ENCODE measurements at regions not wholly inside any gene's neighbourhood (a gene's known extent, or its start where the extent isn't known, plus 50 kb on each side); places are given as distances from the start of the nearest gene placed in this dataset.
A peak's percentile ranks its signal among the peaks of the same experiment; 100 is the strongest.

DNA sequence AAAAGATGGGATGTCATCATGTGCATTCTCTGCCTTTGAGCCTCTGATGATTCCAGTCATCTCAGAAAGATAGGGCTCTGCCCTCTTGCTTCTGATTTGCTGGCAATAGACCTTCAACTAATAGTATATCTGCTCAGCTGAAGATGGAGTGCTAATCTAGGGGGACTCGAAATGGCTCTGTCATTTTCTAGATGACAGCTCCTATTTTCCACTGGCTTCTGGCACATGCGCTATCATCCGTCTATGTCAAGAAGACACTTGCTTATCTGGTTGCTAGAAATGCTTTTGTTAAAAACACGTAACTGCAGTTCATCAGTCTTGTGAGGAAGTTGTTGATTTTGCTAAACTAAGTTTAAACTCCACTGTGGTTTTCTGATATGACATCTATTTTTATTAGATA is 265.5 kb upstream of the ZNF608 start:
- H3K36me3 ChIP-seq, result no peaks in the 10 kb centered on the region
- H3K9me3 ChIP-seq (ENCODE audit: low read depth), result no peaks in the 10 kb centered on the region
- H3F3A ChIP-seq (ENCODE audit: low read depth), result peaks cover 11% of the 10 kb centered on the region
- no peak overlapping the region for H3K4me3 ChIP-seq
- no peaks in the 10 kb centered on the region for H4K20me1 ChIP-seq (ENCODE audit: low read depth)
- H3K4me1 ChIP-seq, result peaks cover 16% of the 10 kb centered on the region
- TF ChIP-seq, protein P1, sequence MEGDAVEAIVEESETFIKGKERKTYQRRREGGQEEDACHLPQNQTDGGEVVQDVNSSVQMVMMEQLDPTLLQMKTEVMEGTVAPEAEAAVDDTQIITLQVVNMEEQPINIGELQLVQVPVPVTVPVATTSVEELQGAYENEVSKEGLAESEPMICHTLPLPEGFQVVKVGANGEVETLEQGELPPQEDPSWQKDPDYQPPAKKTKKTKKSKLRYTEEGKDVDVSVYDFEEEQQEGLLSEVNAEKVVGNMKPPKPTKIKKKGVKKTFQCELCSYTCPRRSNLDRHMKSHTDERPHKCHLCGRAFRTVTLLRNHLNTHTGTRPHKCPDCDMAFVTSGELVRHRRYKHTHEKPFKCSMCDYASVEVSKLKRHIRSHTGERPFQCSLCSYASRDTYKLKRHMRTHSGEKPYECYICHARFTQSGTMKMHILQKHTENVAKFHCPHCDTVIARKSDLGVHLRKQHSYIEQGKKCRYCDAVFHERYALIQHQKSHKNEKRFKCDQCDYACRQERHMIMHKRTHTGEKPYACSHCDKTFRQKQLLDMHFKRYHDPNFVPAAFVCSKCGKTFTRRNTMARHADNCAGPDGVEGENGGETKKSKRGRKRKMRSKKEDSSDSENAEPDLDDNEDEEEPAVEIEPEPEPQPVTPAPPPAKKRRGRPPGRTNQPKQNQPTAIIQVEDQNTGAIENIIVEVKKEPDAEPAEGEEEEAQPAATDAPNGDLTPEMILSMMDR (IDR thresholded peaks at IDR 0.05), result no peak
- no peak for TF ChIP-seq EZH2phosphoT487 (IDR thresholded peaks at IDR 0.05)
- no peak for TF ChIP-seq EZH2 (IDR thresholded peaks at IDR 0.05)
- H3K27me3 Mint-ChIP-seq (ENCODE audit: insufficient read depth, low read depth), result no peaks in the 10 kb centered on the region
- peaks cover 3% of the 10 kb centered on the region for H3K9me3 Mint-ChIP-seq
- H3K36me3 Mint-ChIP-seq, result peaks cover 5% of the 10 kb centered on the region
- H3K4me2 ChIP-seq, result no peak overlapping the region
- no peak overlapping the region for H3K9ac ChIP-seq
- H3K27ac ChIP-seq, result no peak overlapping the region
- no peak overlapping the region for H3K27ac Mint-ChIP-seq
- DNase-seq (ENCODE audit: low spot score), result no peak
- peaks cover 62% of the 10 kb centered on the region for H3K4me1 Mint-ChIP-seq
- H2AFZ ChIP-seq (replicated peaks), result no peak overlapping the region
- H3K27me3 ChIP-seq, result no peaks in the 10 kb centered on the region
- no peaks in the 10 kb centered on the region for H3K79me2 ChIP-seq (ENCODE audit: low read depth)
- no peak overlapping the region for H3K4me3 Mint-ChIP-seq

DNA sequence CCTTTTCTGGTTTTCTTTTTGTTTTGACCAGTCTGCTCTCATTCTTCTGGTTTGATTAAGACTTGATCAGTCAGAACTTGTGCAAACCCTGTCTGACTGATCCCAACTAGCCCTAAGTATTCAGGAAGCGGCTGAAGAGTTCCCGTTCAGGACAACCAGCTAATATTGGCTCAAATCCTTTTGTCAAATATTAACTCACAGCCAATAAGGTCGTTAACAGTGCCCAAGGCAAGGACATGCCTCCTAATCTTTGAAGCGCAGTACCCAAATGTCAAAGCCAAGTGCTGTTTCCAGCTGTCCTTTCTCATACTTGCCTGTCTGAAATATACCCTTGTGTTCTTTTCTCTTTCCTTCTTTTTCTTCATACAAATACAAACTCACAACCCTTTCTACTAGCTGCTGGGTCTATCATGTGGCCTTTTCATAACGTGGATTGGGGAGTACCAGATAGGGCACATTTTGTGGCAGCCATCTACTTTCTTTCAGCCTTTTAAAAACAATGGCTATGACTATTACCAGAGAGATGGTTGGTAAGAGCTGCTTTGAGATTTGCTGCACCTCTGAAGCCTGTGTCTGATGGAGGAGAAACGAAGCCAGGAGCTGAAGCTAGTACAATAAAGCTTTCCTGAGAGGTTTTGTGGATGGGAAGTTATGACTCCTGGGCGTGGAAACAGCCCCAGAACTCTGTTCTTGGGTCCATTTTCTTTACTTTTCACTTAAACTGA is 266.4 kb upstream of the ZNF608 start:
- no peak for DNase-seq (ENCODE audit: low spot score)
- Histone ChIP-seq H3K36me3 (no peaks in the 10 kb centered on the region), H3K9me3 (ENCODE audit: low read depth) (no peaks in the 10 kb centered on the region), H3K4me3 (no peak overlapping the region), H3K27ac (no peak overlapping the region), H3K4me1 (peaks cover 12% of the 10 kb centered on the region), H4K20me1 (ENCODE audit: low read depth) (no peaks in the 10 kb centered on the region), H3K9ac (no peak overlapping the region), H3K27me3 (no peaks in the 10 kb centered on the region), H3K79me2 (ENCODE audit: low read depth) (no peaks in the 10 kb centered on the region), H3K4me2 (no peak overlapping the region), H3F3A (ENCODE audit: low read depth) (peaks cover 2% of the 10 kb centered on the region), H2AFZ (replicated peaks) (peak overlapping the region; percentile 21)
- peaks cover 5% of the 10 kb centered on the region for H3K36me3 Mint-ChIP-seq
- H3K4me1 Mint-ChIP-seq, result peaks cover 62% of the 10 kb centered on the region
- peak overlapping the region; percentile 20 for H3K27ac Mint-ChIP-seq
- H3K9me3 Mint-ChIP-seq, result peaks cover 3% of the 10 kb centered on the region
- H3K27me3 Mint-ChIP-seq (ENCODE audit: insufficient read depth, low read depth), result no peaks in the 10 kb centered on the region
- TF ChIP-seq EZH2phosphoT487 (IDR thresholded peaks at IDR 0.05), result no peak
- no peak for TF ChIP-seq EZH2 (IDR thresholded peaks at IDR 0.05)
- TF ChIP-seq, protein P1 (IDR thresholded peaks at IDR 0.05), result no peak
- H3K4me3 Mint-ChIP-seq, result no peak overlapping the region

DNA sequence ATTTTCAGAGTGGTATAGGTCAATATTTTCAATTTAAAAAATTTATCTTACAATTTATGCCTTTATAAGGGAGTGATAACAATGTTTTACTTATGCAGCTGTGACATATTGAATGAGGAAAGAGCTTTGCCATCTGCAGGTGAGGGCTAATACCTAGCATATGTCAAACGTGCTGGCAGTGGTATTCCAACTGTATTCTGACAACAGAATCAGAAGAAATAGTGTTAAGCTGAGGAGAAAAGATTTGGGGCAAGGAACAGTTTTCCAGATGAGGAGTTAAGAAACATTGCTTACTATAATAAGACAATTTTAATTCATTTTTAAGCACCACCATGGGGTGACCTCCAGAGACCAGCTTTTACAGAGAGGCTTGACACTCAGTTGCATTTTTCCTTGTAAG is 267.8 kb upstream of the ZNF608 start:
- Mint-ChIP-seq H3K4me1 (peaks cover 56% of the 10 kb centered on the region), H3K9me3 (peaks cover 5% of the 10 kb centered on the region), H3K36me3 (peaks cover 4% of the 10 kb centered on the region)

More for the DNA sequence above, 267.8 kb upstream of the ZNF608 start:
- no peaks in the 10 kb centered on the region for H4K20me1 ChIP-seq (ENCODE audit: low read depth)
- H3K36me3 ChIP-seq, result no peaks in the 10 kb centered on the region
- H3K4me3 ChIP-seq, result no peak overlapping the region
- no peak overlapping the region for H3K27ac ChIP-seq
- no peak overlapping the region for H2AFZ ChIP-seq (replicated peaks)
- TF ChIP-seq EZH2 (IDR thresholded peaks at IDR 0.05) (no peak), EZH2phosphoT487 (IDR thresholded peaks at IDR 0.05) (no peak)
- TF ChIP-seq, protein P1 (IDR thresholded peaks at IDR 0.05), result no peak
- H3K27ac Mint-ChIP-seq, result no peak overlapping the region
- no peaks in the 10 kb centered on the region for H3K27me3 Mint-ChIP-seq (ENCODE audit: insufficient read depth, low read depth)
- no peak overlapping the region for H3K9ac ChIP-seq
- DNase-seq (ENCODE audit: low spot score), result no peak
- no peaks in the 10 kb centered on the region for H3K9me3 ChIP-seq (ENCODE audit: low read depth)
- H3K4me3 Mint-ChIP-seq, result no peak overlapping the region
- no peaks in the 10 kb centered on the region for H3F3A ChIP-seq (ENCODE audit: low read depth)
- no peaks in the 10 kb centered on the region for H3K27me3 ChIP-seq
- H3K4me2 ChIP-seq, result no peak overlapping the region
- peaks cover 12% of the 10 kb centered on the region for H3K4me1 ChIP-seq
- no peaks in the 10 kb centered on the region for H3K79me2 ChIP-seq (ENCODE audit: low read depth)
